ENCODE measurements at regions not wholly inside any gene's neighbourhood (a gene's known extent, or its start where the extent isn't known, plus 50 kb on each side); places are given as distances from the start of the nearest gene placed in this dataset.

DNA sequence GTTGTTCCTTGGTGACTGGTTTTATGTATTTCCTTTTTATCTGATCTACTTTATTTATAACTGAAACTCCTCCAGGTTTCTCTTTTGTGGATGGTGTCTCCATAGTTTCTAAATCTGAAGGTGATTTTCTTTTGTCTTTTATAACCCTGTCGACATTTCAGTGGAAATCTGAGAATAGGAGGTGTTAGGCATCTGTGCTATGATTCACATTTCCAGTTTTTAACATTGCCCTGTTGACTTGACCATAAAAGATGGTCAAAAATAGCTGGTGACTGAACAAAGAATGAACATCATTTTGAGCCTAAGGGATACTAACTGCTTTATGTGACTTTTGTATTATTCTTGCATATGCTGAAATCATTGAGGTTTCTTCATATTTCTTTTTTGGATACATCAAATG is 190.5 kb downstream of the PCSK1 start:
- intact Hi-C loops (cut with micrococcal nuclease), result no loop called here
- Mint-ChIP-seq H3K4me1 (no peaks in the 10 kb centered on the region), H3K27ac (no peak overlapping the region), H3K4me3 (no peak overlapping the region), H3K27me3 (peaks cover 10% of the 10 kb centered on the region), H3K9me3 (peaks cover 2% of the 10 kb centered on the region), H3K36me3 (ENCODE audit: low read depth) (no peaks in the 10 kb centered on the region)
- ATAC-seq (ENCODE audit: low read depth), result no peak
- no peak for DNase-seq
- TF ChIP-seq, protein P1, sequence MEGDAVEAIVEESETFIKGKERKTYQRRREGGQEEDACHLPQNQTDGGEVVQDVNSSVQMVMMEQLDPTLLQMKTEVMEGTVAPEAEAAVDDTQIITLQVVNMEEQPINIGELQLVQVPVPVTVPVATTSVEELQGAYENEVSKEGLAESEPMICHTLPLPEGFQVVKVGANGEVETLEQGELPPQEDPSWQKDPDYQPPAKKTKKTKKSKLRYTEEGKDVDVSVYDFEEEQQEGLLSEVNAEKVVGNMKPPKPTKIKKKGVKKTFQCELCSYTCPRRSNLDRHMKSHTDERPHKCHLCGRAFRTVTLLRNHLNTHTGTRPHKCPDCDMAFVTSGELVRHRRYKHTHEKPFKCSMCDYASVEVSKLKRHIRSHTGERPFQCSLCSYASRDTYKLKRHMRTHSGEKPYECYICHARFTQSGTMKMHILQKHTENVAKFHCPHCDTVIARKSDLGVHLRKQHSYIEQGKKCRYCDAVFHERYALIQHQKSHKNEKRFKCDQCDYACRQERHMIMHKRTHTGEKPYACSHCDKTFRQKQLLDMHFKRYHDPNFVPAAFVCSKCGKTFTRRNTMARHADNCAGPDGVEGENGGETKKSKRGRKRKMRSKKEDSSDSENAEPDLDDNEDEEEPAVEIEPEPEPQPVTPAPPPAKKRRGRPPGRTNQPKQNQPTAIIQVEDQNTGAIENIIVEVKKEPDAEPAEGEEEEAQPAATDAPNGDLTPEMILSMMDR (IDR thresholded peaks at IDR 0.05), result no peak
- POLR2A ChIA-PET, result no interaction called here
- CTCF ChIA-PET, result no interaction called here

DNA sequence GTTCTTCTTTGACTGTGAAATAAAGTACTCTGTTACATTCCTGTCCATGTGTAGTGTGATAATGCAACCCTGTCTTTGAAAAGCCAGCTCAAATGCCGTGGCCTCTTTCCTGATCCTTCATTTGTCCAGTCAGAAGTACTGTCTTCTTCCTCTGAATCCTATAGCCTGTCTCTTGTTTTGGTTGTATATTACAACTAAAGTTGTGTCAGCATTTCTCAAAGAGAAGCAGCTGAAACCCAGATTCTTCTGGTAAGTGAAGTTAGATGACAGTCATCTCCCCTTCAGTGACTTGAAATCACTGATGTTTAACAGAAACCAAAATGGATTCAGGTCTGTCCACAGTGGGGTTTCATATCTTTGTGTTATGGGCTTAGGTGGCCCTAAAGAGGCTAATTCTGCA is 196.2 kb downstream of the PCSK1 start:
- H3K36me3 Mint-ChIP-seq (ENCODE audit: low read depth), result no peaks in the 10 kb centered on the region
- ChIA-PET CTCF (no interaction called here), POLR2A (no interaction called here)
- intact Hi-C loops (cut with micrococcal nuclease), result no loop called here
- ATAC-seq (ENCODE audit: low read depth) (no peak), DNase-seq (no peak)
- H3K27ac Mint-ChIP-seq, result no peak overlapping the region
- H3K27me3 Mint-ChIP-seq, result no peaks in the 10 kb centered on the region
- TF ChIP-seq, protein P1 (IDR thresholded peaks at IDR 0.05), result no peak
- H3K4me3 Mint-ChIP-seq, result no peak overlapping the region
- no peaks in the 10 kb centered on the region for H3K4me1 Mint-ChIP-seq
- H3K9me3 Mint-ChIP-seq, result no peaks in the 10 kb centered on the region

DNA sequence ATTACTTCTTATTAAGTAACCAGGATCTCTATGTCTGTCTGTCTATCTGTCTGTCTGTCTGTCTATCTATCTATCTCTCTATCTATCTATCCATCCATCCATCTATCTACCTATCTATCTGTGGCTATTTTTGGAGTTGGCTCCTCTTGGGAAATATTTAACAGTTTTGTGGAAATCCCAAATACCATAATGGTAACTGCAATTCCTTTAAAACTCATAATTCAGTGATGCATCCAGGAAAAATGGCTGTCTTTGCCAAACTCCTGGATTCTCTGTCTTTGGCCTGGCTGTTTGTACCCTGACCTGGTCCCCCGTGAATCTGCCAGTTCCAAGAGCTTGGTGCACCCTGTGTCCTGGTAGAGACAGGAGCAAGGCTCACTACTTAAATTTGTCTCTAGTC is 197.0 kb downstream of the PCSK1 start:
- Mint-ChIP-seq H3K36me3 (ENCODE audit: low read depth) (no peaks in the 10 kb centered on the region), H3K27ac (no peak overlapping the region), H3K4me3 (no peak overlapping the region), H3K27me3 (peaks cover 2% of the 10 kb centered on the region), H3K4me1 (no peaks in the 10 kb centered on the region), H3K9me3 (no peaks in the 10 kb centered on the region)
- ChIA-PET CTCF (no interaction called here), POLR2A (no interaction called here)
- TF ChIP-seq, protein P1 (IDR thresholded peaks at IDR 0.05), result no peak
- ATAC-seq (ENCODE audit: low read depth), result no peak
- intact Hi-C loops (cut with micrococcal nuclease), result no loop called here
- DNase-seq, result no peak

DNA sequence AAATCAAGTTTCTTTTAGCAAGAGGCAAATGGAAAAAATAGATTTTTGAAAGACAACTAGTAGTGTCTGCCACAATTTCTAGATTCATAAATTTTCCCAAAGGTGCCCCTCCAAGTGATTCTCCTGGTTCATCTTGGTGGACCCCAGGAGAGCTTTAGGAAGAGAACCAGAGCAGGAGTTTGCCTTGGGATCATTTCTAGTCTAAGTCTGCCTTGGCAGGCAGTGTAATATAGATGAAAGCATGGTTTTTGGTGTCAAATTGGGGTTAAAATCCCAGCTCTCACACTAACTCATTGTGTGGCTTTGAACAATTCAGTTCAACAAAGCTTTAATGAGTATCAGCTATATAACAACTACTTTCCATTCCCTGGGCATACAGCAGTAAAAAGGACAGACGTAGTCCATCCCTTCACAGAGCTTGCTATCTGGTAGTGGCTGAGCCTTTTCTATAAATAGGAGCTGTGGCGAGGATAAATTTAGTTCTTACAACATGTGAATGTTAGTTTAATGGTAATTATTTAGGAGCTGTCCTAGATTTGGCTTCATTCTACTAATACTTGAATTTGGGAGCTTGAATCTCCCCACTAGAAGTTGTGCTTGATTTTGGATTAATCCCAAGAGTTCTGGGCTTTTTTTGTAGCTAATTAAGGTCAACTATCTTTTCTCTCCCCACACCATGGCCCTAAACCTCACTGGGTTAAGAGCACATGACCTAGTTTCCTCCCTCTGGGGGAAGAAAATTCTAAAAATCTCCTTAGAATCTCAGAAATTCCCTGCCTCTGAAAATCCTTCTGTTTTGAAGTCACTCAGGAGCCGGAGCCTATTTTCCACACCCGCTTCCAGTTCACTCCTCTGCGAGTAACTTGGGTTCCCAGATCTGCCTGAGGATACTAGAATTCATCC is 197.8 kb downstream of the PCSK1 start:
- Mint-ChIP-seq H3K27ac (no peak overlapping the region), H3K36me3 (ENCODE audit: low read depth) (no peaks in the 10 kb centered on the region), H3K27me3 (peaks cover 2% of the 10 kb centered on the region), H3K4me1 (no peaks in the 10 kb centered on the region), H3K4me3 (no peak overlapping the region), H3K9me3 (no peaks in the 10 kb centered on the region)
- ChIA-PET POLR2A (no interaction called here), CTCF (no interaction called here)
- ATAC-seq (ENCODE audit: low read depth), result no peak
- TF ChIP-seq, protein P1 (IDR thresholded peaks at IDR 0.05), result no peak
- DNase-seq, result no peak
- intact Hi-C loops (cut with micrococcal nuclease), result no loop called here

DNA sequence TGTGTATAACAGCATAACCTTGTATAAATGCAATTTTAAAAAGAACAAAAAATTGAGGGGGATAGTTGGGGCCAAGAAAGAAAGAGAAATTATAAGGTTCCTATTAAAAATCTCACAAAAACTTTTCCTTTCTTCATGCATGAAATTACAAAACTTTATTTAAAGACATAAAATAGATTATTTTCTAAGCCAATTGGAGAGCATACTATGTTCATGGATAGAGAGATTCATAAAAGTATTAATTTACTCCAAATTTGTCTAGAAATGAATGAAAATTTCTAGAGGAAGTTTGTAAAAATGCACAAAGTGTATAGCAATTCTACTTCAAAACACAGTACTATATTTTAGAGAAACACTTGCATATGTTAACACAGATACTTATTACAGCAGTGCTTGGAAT is 200.4 kb downstream of the PCSK1 start:
- ChIA-PET CTCF (no interaction called here), POLR2A (no interaction called here)
- DNase-seq, result no peak
- intact Hi-C loops (cut with micrococcal nuclease), result no loop called here
- Mint-ChIP-seq H3K4me1 (no peaks in the 10 kb centered on the region), H3K9me3 (no peaks in the 10 kb centered on the region), H3K36me3 (ENCODE audit: low read depth) (no peaks in the 10 kb centered on the region), H3K27ac (no peak overlapping the region), H3K27me3 (peaks cover 2% of the 10 kb centered on the region), H3K4me3 (no peak overlapping the region)
- TF ChIP-seq, protein P1 (IDR thresholded peaks at IDR 0.05), result no peak
- ATAC-seq (ENCODE audit: low read depth), result no peak
